NCI-H524 (cell line): ENCODE measurements at regions not wholly inside any gene's neighbourhood (a gene's known extent, or its start where the extent isn't known, plus 50 kb on each side); places are given as distances from the start of the nearest gene placed in this dataset.
A peak's percentile ranks its signal among the peaks of the same experiment; 100 is the strongest.

Experiments
- DNase-seq, 2 experiments: peaks; one replicate each; lab custom pipeline; 2025; lab: John Stamatoyannopoulos, UW

- DNase-seq = peak; percentile 78 to 87
Measured at GRCh38 chr6:157756708-157757429, 66.2 kb upstream of the SNX9 start.

GRCh38 chr6:157757430-157758403 lies 65.3 kb upstream of the SNX9 start:
- no peak for DNase-seq

DNA sequence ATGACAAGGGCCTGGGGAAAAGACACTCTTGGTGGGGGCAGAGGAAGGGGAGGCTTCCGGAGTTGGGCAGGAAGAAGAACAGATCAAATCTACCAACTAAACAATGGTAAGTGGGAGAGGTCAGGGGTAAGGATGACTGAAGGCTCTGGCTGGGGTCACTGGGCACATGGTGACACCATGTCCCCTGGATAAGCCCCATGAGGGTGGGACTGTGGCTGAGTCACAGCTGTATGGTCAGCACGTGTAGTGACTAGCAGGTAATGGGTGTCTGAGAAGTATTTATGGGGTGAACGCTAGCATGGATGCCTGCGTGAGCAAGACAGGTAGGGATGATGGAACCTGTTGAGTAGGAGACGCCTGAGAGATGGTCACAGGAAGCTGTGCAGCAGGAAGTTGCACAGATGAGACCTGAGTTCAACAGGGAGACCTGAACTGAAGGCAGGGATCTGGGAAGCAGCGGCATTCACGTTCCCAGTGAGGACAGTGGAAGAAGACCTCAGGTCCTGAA lies 64.5 kb upstream of the SNX9 start:
- DNase-seq = no peak

DNA sequence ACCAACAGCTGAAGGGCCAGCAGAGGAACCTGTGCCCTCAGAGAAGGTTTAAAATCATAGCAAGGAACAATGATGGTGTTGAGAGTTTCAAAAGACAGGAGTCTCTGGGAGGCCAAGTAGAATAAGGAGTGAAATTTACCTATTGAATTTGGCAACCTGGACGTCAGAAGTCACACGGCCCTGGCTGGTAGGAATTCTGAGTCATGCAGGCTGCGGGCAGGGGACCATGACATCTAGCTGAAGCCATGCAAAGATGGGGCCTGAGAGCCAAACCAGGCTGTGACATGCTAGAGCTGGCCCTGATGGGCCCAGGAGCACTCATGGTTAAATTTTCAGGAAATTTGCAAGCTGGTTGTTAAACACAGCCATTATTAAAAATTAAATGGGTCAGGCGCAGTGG lies 64.0 kb upstream of the SNX9 start:
- no peak for DNase-seq

DNA sequence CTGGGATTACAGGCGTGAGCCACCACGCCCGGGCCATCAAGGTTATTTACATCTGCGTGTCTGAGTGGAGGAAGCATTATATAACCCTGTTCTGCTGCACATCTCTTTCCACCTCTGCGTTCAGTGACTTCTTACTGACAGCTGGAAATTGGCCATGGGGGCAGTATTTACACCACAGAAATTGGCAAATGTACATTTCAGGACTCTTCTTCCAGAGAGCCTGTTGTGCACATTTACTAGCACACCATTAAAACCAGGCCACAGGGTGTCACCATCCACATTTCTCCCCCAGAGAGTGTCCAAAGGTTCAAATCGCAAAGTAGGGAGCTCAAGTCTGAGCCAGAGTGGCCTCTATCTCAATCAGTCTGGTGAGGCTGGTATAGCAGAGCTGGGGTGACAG lies 62.9 kb upstream of the SNX9 start:
- no peak for DNase-seq

DNA sequence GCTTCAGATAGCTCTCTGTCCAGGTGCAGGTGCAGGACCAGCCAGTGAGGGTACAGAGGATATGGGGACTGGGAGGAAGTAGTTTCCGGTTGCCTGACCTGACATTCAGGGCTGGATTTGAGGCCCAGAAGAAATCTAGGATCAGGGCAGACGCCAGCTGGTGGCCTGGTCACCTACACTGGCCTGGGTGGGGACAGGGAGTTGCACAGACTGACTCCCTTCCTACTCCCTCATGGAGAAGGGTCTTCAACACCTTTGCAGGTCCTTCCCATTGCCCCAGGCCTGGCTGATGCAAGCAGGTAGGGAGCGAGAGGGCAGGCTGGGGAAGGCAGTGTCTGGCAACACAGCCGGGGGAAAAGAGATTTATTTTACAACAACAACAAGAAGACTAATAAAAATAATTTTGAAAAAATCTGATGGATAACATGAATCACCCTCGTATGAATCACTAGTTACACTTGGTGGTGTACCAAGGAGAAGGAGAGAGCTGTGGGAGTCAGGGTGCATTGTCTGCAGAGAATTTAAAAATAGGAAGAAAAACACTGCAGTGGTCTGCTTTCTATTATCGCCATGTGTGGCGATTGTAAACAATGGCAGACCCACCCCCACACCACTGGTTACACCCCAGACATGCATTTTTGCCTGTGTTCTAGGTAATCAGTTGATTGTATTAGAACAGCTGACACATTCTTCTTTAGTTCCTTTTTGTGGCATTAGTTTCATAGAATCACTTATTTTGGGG lies 62.3 kb upstream of the SNX9 start:
- DNase-seq = no peak

GRCh38 chr6:157761331-157761921 lies 61.6 kb upstream of the SNX9 start:
- no peak for DNase-seq

DNA sequence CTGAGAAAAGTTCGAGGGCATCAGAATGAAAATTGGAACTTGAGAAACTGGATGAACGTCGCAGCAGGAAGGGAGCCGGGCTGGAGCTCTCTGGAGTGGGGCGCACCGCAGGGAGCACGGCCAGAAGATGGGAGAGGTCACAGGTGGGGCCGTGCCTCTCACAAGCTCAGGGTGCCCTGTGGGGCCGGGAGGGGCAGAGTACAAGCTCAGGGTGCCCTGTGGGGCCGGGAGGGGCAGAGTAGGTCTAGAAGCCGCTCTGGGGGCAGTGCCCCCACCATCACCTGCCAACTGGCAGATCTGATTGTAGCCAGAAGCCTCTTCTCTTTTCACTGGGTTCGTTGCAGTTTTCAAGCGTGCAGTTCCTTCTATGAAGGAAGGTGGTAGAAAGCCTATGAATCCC lies 61.1 kb upstream of the SNX9 start:
- no peak for DNase-seq

GRCh38 chr6:157762636-157763035 lies 60.4 kb upstream of the SNX9 start:
- no peak for DNase-seq

GRCh38 chr6:157763129-157763903 lies 59.7 kb upstream of the SNX9 start:
- no peak for DNase-seq

- no peak for DNase-seq
Measured at GRCh38 chr6:157763904-157764177, 59.2 kb upstream of the SNX9 start.

GRCh38 chr6:157764178-157765068 lies 58.6 kb upstream of the SNX9 start:
- no peak for DNase-seq

DNA sequence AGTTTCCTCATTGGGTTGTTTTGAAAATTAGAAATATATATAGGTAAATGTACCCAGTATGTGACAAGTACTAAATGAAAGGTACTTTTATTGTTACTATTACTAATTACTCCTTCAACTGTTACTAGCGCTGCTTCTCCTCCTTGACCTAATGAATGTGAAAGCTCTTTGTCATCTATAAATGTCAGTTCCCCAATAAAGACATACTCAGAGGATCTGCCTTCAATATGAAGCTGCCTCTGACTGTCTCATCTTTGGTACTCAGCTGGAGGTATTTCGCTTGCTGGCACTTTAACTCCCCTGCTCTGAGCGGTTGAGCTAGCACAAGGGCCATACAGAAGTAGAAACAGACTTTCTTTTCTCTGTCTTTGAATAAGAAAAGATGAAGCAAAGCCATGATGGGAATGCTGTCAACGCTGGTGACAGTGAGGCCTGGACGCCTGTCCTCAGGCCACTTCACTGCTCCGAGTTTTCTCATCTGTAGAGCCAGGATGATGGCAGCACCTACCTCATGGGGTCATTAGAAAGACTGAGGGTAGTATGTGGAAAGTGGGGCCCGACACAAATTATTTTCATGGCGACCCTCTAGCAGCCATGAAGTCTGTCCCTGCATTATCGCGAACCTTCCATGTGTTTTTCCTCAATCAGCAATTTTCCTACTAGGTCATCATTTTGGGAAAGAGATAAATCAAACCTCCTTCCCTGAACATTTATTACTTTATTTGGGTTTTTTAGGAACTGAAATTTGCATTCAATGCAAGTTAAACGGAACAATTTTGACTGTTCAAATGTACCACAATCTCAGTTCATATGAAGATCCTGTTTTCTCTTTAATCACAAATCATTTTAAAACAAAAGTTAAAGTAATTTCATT lies 55.9 kb upstream of the SNX9 start:
- no peak for DNase-seq

GRCh38 chr6:157767775-157768156 lies 55.3 kb upstream of the SNX9 start:
- DNase-seq = no peak

DNA sequence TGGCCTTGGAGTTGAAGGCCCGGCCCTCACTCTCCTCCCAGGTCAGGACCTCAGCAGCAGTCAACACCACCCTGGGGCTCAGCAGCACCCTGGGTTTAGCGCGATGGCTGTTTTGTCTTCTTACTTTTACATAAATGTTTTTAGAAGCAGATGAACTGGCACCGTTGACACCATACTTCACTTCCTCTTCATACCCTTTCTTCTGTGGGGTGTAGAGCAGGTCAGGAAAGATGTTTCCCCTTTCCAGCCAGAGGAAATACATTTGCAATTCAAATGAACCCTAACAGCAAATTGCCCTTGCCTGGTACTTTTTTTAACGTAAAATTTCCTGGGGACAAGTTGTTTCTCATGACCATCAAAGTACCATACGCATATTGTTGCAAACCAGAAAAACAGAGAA lies 54.7 kb upstream of the SNX9 start:
- no peak for DNase-seq

DNA sequence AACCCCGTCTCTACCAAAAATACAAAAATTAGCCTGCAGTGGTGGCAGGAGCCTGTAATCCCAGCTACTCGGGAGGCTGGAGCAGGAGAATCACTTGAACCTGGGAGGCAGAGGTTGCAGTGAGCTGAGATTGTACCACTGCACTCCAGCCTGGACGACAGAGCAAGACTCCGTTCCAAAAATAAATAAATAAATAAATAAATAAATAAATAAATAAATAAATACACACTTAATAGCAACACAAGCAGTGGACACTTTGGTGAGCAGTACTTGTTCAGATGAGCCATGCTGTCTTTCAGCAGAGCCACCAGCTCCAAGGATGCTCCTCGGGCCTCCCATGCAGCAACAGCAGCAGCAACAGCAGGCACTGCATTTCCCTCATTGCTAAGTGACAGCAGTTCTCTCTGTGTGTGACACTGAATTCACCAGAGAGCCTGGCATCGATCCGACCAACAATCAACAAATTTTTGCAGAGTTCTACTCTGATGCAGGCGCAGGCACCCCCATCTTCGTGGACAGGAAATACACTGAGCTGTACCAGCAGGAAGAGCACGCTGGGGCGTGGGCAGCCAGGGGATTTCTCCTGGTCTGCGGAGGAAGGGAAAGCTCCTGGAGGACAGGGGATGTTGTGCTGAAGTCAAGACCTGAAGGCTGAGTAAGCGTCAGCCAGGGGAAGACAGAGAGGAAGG lies 54.0 kb upstream of the SNX9 start:
- no peak for DNase-seq

DNA sequence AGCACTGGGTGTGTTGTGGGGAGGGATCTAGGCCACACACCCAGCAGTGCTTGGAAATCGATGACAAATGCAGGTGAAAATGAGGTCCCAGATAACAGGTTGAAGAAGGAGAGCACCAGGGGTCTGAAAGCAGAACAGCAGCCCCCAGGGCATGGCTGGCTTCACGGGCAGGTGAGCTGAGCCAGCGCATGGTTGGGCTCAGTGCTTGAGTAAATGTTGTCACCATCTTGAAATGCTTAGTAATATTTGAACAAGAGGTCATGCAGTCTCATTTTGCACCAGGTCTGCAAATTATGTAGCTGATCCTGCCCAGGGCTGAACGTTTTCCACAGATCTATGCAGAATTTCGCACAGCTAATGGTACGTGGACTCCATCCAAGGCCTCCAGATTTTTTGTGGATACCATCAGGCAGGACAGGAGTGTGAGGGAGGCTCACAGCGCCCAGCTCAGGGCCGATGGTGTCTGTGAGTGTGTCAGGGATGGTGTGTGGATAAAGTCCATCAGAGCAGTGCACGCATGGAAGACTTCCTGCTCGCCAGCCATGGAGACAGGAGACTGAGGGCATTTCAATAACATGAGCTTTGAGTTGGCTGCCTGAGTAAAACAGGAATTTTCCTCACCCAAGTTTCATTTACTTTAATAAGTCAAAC lies 53.1 kb upstream of the SNX9 start:
- DNase-seq = no peak

DNA sequence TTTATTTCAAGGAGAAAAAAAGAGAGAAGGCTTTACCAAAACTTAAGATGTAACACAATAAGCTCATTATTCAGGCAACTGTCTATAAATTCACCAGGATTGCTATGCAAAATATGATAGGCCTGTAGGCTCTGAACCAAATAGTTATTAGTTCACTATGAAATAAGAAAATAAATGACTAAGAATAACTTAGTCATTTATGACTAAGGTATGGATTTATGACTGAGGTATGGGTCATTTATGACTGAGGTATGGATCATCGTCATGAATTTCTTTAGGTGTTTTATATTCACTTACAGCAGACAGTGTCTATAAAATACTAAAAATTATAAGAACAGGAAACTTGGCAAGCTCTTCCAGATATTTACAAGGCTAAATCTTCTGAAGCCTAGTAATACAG lies 52.1 kb upstream of the SNX9 start:
- no peak for DNase-seq
